Hypothalamus (tissue), 51 donors: ENCODE measurements at regions not wholly inside any gene's neighbourhood (a gene's known extent, or its start where the extent isn't known, plus 50 kb on each side); places are given as distances from the start of the nearest gene placed in this dataset.
"Not testable (repeated sequence)": the region's sequence is repeated elsewhere in the genome, so short reads cannot be mapped to it uniquely, and the experiment has no call there.

ENCODE experiments used
- DNase-seq, 51 donors: peaks; one replicate each; lab custom pipeline; 2025; lab: John Stamatoyannopoulos, UW

DNA sequence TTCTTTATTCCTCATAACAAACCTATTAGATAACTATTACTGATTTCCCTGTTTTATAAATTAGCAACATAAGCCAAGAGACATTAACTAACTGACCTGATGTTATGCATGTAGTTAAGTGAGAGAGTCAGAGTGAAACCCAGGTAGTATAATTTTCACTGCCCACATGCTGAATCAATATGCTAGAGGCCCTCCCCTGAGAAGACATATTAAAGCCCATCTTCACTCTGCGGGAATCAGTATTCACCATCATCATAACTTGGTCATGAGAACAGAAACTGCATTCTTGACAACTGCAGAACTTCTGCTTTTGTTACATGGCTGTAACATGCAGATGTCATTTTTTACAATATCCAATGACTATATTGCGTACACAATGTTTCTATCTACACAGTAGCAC, 1324.3 kb downstream of the ARAP2 start:
- no peak for DNase-seq

GRCh38 chr4:34921391-34921790, 1322.9 kb downstream of the ARAP2 start:
- no peak for DNase-seq

DNA sequence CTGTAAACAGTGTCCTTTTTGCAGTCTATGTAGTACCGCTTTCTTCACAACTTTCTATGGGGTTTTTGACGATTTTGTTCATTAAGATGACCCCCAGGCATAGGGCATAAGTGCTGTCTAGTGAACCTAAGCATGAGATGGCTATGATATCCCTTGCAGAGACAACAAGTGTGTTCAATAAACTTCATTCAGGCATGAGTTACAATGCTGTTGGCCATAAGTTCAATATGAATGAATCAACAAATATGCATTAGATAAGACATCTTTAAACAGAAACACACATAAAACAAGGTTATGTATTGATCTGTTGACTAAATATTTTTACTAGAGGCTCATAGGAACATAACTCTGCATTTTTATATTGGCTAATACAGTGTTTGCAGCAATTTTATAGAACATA, 1322.0 kb downstream of the ARAP2 start:
- DNase-seq, result no peak

- no peak for DNase-seq
Observed at GRCh38 chr4:34932591-34932990, 1311.7 kb downstream of the ARAP2 start.

DNA sequence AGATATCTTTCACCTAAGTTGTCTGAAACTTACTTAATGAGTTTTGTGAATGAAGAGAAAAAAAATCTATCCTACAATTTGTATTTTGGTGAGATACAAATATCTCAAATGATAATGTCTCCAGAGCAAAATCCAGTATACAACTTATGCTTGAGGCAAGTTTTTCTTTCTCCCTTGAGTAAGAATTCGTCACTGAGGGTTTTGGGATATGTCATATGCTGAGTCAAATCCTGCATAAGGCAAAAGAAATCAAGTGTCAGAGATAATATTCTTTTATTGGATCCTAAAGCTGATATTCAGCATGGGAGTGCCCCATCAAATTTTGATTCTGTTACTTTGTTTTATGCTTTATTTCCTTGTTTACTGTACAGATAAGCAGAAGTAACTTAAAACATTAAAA, 1308.6 kb downstream of the ARAP2 start:
- no peak for DNase-seq

DNA sequence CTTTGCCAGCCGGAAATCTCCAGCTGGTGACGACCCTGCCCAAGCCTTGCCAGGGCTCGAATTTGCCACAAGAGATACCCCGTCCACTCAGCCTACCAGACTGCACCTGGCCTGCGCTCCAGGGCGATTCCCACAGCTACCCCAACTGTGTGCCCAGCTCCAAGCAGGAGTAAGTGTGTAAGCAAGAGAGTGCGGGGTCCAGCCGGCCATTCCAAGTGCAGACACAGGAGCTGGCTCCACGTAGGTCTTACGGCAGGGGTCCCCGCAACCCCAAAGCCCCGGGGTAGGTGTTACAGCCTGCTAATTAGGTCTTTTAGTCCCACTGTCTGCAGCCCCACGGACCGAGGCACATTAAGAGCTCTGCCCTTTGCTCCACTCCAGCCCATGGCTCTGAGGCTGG, 1305.2 kb downstream of the ARAP2 start:
- no peak for DNase-seq

DNA sequence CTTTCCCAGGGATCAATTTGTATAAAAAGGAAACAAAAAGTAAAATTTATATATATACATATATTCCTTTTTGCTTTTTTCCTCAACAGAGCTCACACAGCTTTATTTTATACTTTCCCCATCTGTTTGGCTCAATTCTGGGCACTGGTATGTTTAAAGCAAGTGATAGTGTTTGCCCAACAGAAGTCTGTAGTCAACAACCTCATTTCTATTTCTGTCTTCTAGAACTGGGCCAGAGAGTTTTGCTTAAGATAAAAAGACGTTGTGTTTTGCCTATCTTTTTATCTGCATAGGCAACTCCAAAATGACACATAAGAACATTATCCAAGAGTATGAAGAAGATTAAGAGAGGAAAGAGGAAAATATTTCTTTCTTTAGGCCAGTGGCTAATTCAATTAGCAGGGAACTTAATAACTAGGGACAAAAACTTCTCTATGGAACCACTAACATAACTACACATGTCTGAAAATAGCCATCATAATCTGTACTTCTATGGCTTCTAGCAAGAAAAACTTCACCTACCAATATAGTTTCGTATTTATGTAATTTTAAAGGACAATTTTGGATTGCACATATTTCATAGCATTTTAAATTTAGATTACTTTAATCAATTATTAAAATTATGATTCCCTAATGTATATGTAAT, 1300.5 kb downstream of the ARAP2 start:
- DNase-seq, result no peak

DNA sequence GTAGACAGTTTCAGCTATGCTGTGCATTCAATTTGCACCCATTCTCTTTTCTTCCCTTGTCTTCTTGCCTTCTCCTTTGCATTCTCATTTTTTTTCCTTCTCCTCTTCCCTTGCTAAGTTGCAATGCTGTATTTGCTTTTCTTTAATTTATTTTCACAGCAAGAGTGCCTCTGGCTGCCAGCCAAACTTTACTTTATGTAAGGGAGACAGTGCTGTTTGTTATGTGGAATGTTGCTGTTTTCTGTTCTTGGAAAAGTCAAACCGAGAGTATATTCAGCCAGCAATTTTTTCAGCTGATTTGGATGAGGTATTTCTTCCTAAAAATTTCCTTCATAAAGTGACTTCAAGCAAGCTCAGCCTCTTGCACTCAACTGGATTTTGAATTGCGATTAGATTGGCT, 1293.4 kb downstream of the ARAP2 start:
- no peak for DNase-seq

- DNase-seq, result no peak
Observed at GRCh38 chr4:34953145-34953799, 1291.0 kb downstream of the ARAP2 start.

GRCh38 chr4:34964613-34965012, 1279.7 kb downstream of the ARAP2 start:
- no peak for DNase-seq

DNA sequence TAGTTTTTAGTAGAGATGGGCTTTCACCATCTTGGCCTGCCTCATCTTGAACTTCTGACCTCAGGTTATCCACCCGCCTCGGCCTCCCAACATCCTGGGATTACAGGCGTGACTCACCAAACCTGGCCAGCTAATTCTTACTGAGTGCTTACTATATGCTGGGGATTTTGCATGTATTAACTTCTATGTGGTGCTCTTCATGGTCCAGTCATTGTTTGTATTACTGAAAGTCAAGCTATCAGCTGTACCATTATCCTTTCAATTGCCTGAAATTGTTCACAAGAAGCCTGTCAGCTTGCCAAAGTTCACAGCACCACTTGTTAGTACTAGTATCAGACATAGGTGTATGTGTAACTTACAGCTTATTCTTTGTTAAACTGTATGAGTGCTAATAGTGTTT, 1272.1 kb downstream of the ARAP2 start:
- DNase-seq, result no peak

DNA sequence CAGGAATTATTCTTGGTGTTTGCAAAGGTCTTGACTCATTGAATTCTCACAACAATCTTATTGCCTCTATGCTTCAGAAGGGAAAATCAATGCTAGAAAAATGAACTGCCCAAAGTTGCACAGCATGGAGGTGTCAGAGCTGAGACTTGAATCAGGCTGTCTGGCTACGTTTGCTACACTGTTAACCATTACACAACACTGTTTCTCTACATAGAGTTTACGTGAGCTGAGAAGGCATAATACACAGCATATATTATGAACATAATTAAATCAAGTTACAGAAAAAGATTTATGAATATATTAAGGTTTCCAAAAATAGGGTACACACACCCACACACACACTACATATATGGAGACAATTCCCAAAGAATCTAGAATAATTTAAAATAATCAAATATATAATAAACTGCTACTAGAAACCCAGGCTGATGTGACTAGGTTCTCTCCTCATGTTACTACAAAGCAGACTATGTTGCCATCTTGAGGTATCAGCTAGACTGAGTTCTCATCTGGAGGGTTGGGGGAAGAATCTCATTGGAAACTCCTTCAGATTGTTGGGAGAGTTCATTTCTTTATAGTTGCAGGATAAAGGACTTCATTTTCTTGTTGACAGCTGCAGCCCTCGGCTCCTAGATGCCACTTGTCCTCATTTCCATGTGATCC, 1270.5 kb downstream of the ARAP2 start:
- DNase-seq, result no peak

GRCh38 chr4:34974313-34974680, 1270.0 kb downstream of the ARAP2 start:
- DNase-seq, result no peak

GRCh38 chr4:35021222-35021621, 1223.1 kb downstream of the ARAP2 start:
- DNase-seq, result not testable (repeated sequence)

DNA sequence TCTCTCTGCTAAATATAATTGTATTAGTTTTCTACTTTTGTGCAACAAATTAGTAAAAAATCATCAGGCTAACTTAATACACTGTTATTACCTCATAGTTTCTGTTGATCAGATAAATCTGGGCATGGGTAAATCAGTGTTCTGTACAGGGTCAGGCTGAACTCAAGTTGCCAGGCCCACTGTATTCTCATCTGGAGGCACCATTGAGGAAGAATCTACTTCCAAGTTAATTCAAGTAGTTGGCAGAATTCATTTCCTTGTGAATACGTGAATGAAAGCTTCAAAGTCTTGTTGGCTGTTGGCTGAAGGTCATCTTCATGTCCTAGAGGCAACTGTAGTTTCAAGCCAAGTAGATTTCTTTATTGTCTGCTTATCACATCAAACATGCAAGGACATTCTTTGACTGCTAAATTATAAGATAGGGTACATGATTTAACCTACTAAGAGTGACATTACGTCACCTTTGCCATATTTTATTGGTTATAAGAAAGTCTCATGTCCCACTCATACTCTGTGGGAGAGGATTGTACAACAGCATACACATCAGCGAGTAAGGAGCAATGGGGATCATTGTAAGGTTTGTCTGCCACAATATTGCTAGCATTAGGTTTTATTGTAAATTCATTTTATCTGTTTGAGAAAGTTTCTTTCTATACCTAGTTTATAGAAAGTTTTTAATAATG, 1219.0 kb downstream of the ARAP2 start:
- no peak for DNase-seq

DNA sequence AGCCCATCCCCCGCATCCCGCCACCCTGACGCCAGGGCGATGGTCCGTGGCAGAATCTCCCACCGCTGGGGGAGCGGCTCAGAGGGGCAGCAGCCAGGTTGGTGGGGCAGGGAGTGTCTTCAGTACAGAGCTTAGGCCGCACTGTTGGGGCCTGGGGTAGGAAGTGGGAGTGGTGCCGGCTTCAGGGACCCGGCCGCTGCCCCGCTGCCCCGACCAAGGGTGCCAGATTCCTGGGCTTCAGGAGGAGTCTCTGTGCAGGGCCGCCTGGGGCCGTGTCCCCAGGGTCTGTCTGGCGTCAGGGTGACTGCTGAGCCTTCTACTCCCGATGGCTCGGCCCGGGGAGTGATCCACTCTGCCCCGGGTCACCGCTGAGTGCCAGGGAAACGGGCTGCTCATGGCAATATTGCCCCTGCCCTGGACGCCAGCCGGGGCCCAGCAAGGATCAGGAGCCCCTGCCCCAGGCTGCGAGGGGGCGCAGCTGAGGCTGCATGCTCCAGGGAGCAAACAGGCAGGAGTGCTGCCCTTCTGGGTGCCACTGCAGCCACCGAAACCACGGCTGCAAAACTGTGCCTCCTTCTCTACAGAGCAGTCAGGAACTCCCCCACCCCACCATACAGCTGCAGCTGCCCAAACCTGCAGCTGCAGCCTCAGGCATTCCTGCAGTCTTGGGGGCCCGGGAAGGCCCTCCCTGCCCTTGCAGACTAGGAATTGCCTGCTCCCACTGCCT, 1206.1 kb downstream of the ARAP2 start:
- DNase-seq, result no peak

DNA sequence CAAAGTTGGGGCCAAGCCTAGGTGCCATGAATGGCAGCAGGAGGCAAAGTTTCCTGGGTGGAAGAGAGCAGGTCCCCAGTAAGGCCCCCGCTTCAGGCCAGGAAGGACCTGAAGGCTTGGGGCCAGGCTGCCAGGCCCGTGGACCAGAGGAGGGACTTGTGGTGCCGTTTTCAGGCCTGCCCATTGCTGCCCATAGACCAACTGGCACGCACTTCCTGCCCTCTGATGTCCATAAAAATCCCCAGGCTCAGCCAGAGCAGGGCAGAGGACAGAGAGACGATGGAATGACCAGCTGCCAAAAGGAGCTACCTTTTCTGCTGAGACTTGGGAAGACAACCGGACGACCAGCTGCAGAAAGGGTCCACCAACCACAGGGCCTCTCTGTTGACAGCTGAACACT, 1205.5 kb downstream of the ARAP2 start:
- DNase-seq, result no peak

- DNase-seq, result no peak
Observed at GRCh38 chr4:35052546-35052945, 1191.8 kb downstream of the ARAP2 start.

DNA sequence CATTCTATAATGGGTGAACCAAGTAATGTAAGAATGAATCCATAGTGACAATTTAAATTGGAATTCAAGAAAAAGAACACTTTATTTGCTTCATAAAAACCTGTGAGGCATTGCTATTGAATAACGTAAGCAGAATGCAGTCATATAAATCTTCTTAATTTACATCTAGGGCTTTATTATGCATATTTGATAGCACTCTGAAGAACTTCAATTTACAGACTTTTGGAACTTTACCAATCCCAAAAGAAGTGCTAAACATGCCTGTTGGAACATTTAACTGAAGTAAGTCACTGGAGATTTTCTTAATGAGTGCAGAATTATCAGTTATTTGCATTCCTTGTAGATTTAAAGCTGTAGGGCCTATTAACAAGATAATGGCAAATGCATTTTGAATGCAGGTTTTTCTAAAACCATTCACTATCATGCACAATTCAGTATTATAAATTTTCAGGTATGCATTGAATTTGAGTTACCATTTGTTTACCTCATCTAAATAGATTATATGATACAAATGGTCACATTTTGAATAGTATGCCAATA, 1181.2 kb downstream of the ARAP2 start:
- DNase-seq, result no peak

GRCh38 chr4:35066406-35066805, 1177.9 kb downstream of the ARAP2 start:
- DNase-seq, result no peak

GRCh38 chr4:35080799-35081198, 1163.5 kb downstream of the ARAP2 start:
- DNase-seq, result no peak
